GM19372 (cell line): ENCODE measurements at regions not wholly inside any gene's neighbourhood (a gene's known extent, or its start where the extent isn't known, plus 50 kb on each side); places are given as distances from the start of the nearest gene placed in this dataset.
"Not testable (repeated sequence)": the region's sequence is repeated elsewhere in the genome, so short reads cannot be mapped to it uniquely, and the experiment has no call there.

Experiments used
- ATAC-seq: cut with Tn5 transposase; IDR thresholded peaks from one replicate; pipeline ENCODE4 v1.9.1; 2021; ENCODE audit warnings: mild to moderate bottlenecking, low read depth, moderate library complexity; ENCODE audit not compliant: unreplicated experiment

- no peak for ATAC-seq
Measured at GRCh38 chr20:60095456-60095855, 137.2 kb downstream of the CDH26 start.

DNA sequence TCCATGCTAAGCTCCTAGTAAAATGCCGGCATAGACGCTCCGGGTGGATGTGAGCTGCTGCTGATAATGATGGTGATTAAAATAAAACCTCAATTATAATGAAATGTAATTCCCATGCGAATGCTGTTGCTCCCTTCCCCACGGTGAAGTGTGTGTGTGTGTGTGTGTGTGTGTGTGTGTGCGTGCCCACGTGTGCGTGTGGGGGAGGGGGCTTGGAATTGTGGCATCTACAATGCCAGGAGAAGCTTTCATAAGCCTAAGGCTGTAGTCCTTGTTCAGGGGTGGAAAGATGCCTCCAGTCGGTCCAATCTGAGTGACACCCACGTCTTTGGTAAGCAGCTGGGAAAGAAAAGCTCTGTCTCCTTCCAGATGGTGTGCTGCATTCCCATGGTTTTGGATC lies 137.9 kb downstream of the CDH26 start:
- no peak for ATAC-seq

DNA sequence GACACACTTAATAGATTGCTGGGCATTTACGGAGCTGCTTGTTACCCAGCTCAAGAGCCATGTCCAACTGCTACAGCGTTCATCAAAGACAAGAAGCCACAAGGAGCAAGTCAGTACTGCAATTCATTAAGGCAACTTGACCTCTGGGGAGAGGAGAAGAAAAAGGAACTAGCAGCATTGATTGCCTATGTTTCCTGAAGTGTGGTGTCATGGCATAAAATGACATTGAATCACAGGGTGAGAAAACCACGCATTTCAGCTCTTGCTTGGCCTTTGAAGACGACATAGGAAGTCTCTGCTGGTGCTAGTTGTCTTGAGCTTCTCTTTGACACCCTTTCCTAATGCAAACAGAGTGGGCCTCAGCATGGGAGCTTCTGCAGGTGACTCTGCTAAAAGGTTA lies 139.1 kb downstream of the CDH26 start:
- no peak for ATAC-seq

- no peak for ATAC-seq
Measured at GRCh38 chr20:60100780-60101179, 142.6 kb downstream of the CDH26 start.

DNA sequence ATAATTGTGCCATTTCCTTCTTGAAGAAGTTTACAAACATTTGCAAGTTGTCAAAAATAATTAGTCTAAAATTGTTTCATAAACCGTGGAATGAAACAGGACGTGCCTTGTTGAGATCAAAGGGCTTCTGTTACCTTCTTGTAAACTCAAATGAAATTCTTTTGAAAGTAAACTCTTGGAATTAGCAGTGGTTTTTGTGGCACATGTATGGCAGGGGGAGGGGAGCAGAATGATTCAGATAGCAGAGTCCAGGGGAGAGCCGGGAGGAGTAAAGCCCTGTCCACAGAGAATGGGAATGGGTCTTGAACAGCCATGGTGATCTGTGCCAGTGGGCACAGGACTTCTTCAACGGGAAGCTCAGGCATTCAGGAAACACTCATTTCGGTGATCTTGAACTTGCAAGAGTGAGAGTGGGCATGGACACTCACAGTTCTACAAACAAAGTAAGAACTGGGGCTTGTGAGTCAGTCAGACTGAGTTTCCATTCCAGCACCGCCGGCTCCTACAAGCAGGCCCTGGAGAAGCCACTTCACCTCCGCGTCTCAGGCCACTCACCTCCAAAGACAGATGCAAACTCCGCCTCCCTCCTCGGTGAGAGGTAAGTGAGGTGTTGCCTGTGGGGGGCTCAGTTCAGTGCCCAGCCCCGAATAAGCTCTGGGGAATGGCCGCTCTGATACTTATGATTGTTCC lies 143.1 kb downstream of the CDH26 start:
- no peak for ATAC-seq

DNA sequence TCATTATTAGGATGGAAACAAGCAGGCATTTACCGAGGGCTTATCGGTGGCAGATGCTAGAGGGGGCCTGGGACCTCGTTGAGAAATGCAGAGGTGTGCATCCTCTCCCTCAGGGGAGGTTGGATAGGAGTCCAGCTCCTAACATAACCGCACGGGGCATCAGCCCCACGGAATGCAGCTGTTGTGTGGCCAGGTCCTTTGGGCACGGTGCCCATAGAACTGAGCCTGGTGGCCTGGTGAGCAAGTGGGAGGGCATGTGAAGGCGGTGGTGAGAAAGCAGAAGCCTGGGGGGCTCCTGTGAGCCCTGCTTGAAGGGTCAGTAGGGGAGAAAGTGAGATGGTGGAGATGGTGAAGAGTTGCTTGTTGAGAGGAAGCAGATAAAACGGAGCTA lies 143.7 kb downstream of the CDH26 start:
- ATAC-seq, result no peak

GRCh38 chr20:60102665-60103210 lies 144.5 kb downstream of the CDH26 start:
- ATAC-seq, result no peak

GRCh38 chr20:60104993-60105803 lies 147.0 kb downstream of the CDH26 start:
- no peak for ATAC-seq

- ATAC-seq, result not testable (repeated sequence)
Measured at GRCh38 chr20:60106186-60106585, 148.0 kb downstream of the CDH26 start.

DNA sequence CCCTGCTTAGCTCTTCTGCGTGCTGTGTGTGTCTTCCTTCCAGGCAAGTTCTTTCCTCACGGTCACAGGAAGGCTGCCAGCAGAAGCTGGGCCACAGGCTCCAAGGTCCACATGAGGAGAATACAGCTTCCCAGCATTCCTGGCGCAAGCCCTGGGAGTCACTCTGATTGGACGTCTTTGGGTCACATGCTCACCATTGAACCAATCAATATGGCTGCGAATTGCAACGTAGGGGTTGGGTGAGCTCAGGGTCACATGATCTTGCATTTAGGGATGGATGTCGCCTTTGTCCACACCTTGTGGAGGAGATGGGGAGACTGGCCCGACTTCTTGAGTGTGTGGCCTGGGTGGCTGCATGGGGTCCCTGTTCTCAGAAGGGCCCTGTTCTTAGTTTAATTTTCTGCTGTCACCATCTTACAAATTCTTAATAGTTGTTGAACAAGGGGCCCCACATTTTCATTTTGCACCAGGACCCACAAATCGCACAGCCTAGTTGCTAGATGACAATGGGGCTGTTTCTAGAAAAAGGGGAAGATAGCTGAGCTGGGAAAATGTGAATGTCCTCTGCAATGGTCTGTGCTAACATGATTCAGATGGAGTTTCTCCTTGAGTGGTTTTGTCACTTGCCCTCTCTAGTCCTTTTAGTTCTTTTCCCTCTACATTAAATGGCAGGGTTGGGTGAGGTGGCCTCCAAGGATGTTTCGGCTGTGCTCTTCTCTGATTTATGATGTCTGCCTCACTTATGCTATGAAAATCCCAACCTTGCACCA lies 149.6 kb downstream of the CDH26 start:
- no peak for ATAC-seq

DNA sequence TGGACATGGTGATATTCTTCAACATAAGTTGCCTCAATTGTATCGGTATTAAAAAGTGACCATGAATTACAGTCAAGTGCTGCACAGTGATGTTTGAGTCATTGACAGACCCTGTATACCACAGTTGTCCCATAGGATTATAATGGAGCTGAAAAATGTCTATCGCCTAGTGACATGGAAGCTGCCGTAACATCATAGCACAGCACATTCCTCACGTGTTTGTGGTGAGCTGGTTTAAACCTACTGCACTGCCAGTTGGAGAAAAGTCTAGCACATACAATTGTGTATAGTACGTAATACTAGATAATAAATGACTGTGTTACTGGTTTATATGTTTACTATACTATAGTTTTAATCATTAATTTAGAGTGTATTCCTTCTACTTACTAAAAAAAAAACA lies 150.2 kb downstream of the CDH26 start:
- no peak for ATAC-seq

DNA sequence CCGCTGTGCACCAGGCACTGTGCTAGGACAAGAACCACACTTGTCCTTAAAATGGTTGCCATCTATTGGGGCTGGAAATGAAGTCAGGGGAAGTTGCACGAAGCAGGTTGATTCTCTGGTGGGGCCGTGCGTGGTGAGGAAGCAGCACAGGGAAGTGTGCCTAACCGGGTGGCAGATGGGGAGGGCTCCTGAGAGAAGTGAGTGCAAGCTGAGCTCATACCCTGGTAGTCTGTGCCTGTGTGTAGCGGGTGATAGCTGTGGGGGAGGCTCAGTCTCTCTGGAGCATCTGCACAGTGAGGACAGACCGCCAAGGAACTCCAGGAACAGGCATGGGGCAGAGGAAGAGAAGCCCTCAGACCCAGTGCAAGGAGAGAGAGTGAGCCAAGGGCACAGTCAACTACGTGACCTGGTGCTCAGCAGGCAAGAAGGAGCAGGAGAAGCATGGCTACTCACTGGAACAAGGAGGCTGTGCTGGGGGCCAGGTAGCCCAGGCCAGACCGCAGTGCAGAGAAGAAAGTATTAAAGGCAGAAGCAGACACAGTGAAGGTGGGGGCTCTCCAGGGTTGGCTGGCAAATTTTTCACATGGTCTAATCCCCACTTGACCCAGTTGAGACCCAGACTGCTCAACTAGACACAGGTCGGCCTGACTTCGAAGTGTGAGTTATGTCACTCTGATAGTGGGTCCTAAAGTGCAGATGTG lies 155.0 kb downstream of the CDH26 start:
- ATAC-seq, result no peak

GRCh38 chr20:60113771-60114170 lies 155.5 kb downstream of the CDH26 start:
- no peak for ATAC-seq

DNA sequence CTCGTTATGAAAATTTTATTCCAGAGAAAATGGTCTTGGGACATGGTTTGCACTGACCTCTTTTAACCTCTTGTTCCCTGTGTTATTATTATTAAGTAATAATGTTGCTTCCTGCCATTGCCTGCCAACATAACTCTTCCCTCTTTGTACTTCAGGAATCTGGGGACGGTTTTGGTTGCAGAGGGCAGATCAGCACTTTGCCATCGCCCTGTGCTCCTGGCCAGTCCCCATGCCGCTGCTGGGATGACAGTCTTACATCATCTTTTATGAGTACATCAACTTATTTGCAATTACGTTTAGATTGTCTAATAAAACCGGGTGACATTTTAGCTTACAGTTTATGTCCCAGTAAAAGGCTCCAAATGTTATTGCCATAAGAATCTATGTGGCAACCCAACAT lies 157.2 kb downstream of the CDH26 start:
- ATAC-seq, result no peak

DNA sequence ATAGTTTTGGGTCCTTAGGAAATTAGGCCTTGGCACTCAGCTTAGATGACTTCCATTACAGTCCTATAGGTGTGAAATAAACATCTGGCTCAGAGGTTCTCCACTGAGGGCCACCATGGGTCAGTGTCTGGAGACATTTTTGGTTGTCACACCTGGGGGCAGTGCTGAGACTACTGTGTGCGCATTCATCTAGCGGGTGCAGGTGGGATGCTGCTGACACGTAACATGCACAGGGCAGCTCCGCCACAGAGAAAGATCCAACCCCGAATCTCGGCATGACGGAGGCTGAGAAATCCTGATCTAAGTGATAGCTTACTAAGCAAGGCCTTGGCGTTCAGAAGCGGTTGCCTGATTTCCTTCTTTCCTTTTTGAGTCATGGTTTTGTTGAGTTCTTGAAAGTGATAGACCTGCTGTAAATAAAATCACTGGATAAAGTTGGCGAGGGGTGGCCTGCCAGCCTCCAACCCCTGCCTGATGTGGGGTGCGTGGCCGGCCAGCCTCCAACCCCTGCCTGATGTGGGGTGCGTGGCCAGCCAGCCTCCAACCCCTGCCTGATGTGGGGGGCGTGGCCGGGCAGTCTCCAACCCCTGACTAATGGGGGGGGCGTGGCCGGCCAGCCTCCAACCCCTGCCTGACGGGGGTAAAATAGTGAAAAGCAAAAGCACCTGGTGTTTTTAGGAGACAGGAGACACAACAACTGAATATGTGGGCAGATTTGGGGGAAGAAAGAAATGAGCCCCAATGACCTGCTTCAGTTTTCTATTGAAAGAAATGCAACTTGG lies 158.1 kb downstream of the CDH26 start:
- ATAC-seq, result no peak

DNA sequence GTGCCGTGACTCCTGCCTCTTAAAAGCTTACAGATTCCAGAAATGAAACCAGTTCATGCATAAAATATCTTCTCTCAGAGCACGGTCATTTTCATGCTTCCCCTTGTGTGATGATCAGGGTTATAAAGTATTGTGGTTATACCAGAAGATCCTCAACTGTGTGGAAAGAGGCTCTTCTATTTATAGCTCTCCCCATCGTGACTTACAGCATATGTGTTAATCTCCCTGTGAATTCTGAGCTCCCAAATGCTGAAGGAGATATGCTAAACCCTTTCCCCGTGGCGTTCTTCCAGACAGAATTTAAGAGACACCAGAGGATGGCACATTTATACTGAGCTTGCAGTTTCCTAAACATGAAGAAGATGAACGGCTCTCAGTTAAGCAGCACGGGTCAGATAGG lies 158.8 kb downstream of the CDH26 start:
- ATAC-seq, result no peak

DNA sequence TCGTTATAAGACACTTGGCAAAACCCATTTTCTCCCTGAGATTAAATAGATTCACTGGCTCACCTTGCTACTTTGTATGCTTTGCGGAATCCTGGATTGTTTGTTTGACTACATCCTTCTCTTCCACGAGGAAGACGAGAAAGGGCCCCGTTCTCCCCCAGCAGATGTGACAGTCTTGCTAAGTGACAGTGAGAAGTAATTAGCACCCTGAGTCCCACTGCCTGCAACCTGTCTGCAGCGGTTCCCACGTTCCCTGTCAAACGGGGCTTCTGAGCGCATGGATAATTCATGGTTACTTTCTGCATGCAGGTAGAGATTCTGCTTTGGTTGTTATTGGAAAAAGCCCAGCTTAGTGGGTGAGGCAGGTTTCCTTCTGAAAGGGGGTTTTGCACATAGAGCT lies 163.7 kb downstream of the CDH26 start:
- ATAC-seq, result no peak

- no peak for ATAC-seq
Measured at GRCh38 chr20:60122671-60123070, 164.4 kb downstream of the CDH26 start.

- ATAC-seq, result no peak
Measured at GRCh38 chr20:60123096-60123495, 164.9 kb downstream of the CDH26 start.

DNA sequence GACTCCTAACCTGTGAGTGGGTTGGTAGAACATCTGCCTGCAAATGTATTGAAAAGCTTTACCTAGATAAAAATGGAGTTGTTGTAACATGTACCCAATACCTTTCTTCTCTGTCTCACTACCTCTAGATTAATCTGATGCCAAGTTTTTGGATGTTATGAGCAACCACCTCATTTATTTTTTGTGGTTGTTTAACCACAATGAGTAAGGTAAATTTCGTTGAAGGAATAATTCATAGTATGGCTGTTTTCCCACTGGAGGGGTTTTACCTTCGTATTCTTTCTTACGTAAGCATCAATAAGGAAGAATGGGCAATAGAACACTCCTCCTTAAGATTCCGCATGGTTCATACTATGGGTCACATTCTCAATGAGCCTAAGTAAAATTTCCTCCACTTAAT lies 165.4 kb downstream of the CDH26 start:
- no peak for ATAC-seq
